ENCODE measurements at regions not wholly inside any gene's neighbourhood (a gene's known extent, or its start where the extent isn't known, plus 50 kb on each side); places are given as distances from the start of the nearest gene placed in this dataset.

- no peak overlapping the region for H3K27ac ChIP-seq
- DNase-seq: no peak
- intact Hi-C loops (cut with DNase I): no loop called here
- H3K4me3 ChIP-seq: no peak overlapping the region
- peaks cover 0 to 10% (median 7%) of the 10 kb centered on the region in 4 donors for H3K4me1 ChIP-seq
- TF ChIP-seq POLR2A (IDR thresholded peaks at IDR 0.05) (no peak), EP300 (IDR thresholded peaks at IDR 0.05) (no peak), POLR2AphosphoS5 (IDR thresholded peaks at IDR 0.05) (no peak), CTCF (IDR thresholded peaks at IDR 0.05) (no peak)
- H3K36me3 ChIP-seq: no peaks in the 10 kb centered on the region
- no peaks in the 10 kb centered on the region for H3K9me3 ChIP-seq
- WGBS, 2 donors: 93 to 94% methylated on average over 4 of the region's 4 CpGs
- no peaks in the 10 kb centered on the region for H3K27me3 ChIP-seq
Measured at GRCh38 chr3:144426967-144427366, 455.3 kb downstream of the DIPK2A start.

GRCh38 chr3:144429719-144430121, 458.1 kb downstream of the DIPK2A start:
- Histone ChIP-seq H3K4me3 (no peak overlapping the region), H3K36me3 (no peaks in the 10 kb centered on the region), H3K27me3 (no peaks in the 10 kb centered on the region), H3K27ac (no peak overlapping the region), H3K9me3 (no peaks in the 10 kb centered on the region), H3K4me1 (peaks cover 0 to 3% (median 2%) of the 10 kb centered on the region in 4 donors)
- intact Hi-C loops (cut with DNase I): no loop called here
- TF ChIP-seq POLR2AphosphoS5 (IDR thresholded peaks at IDR 0.05) (no peak), POLR2A (IDR thresholded peaks at IDR 0.05) (no peak), CTCF (IDR thresholded peaks at IDR 0.05) (no peak), EP300 (IDR thresholded peaks at IDR 0.05) (no peak)
- WGBS, 2 donors: 71 to 80% methylated on average over 3 of the region's 3 CpGs
- no peak for DNase-seq

- Histone ChIP-seq H3K4me1 (no peaks in the 10 kb centered on the region), H3K4me3 (no peak overlapping the region), H3K27ac (no peak overlapping the region), H3K9me3 (no peaks in the 10 kb centered on the region), H3K27me3 (no peaks in the 10 kb centered on the region), H3K36me3 (no peaks in the 10 kb centered on the region)
- no peak for DNase-seq
- no peak for TF ChIP-seq POLR2A (IDR thresholded peaks at IDR 0.05)
- TF ChIP-seq CTCF (IDR thresholded peaks at IDR 0.05): no peak
- intact Hi-C loops (cut with DNase I): no loop called here
Measured at GRCh38 chr3:144431134-144431533, 459.5 kb downstream of the DIPK2A start.

- intact Hi-C loops (cut with DNase I): no loop called here
- Histone ChIP-seq H3K4me1 (no peaks in the 10 kb centered on the region), H3K9me3 (no peaks in the 10 kb centered on the region), H3K27ac (no peak overlapping the region), H3K27me3 (no peaks in the 10 kb centered on the region), H3K4me3 (no peak overlapping the region), H3K36me3 (no peaks in the 10 kb centered on the region)
- WGBS, 2 donors: 70 to 73% methylated on average over 1 of the region's 1 CpG
- DNase-seq: no peak
- no peak for TF ChIP-seq CTCF (IDR thresholded peaks at IDR 0.05)
- no peak for TF ChIP-seq POLR2AphosphoS5 (IDR thresholded peaks at IDR 0.05)
- TF ChIP-seq EP300 (IDR thresholded peaks at IDR 0.05): no peak
- no peak for TF ChIP-seq POLR2A (IDR thresholded peaks at IDR 0.05)
Measured at GRCh38 chr3:144433006-144433405, 461.4 kb downstream of the DIPK2A start.

- H3K4me3 ChIP-seq: no peak overlapping the region
- H3K27me3 ChIP-seq: no peaks in the 10 kb centered on the region
- intact Hi-C loops (cut with DNase I): no loop called here
- no peaks in the 10 kb centered on the region for H3K9me3 ChIP-seq
- no peaks in the 10 kb centered on the region for H3K4me1 ChIP-seq
- no peaks in the 10 kb centered on the region for H3K36me3 ChIP-seq
- no peak overlapping the region for H3K27ac ChIP-seq
- TF ChIP-seq CTCF (IDR thresholded peaks at IDR 0.05): no peak
- no peak for TF ChIP-seq EP300 (IDR thresholded peaks at IDR 0.05)
- TF ChIP-seq POLR2AphosphoS5 (IDR thresholded peaks at IDR 0.05): no peak
- TF ChIP-seq POLR2A (IDR thresholded peaks at IDR 0.05): no peak
- DNase-seq: no peak
- WGBS, 2 donors: 63 to 86% methylated on average over 3 of the region's 3 CpGs
Measured at GRCh38 chr3:144437989-144438388, 466.4 kb downstream of the DIPK2A start.

All from sigmoid colon (tissue), 6 donors.